Naive B cell (primary cell): ENCODE measurements at regions not wholly inside any gene's neighbourhood (a gene's known extent, or its start where the extent isn't known, plus 50 kb on each side); places are given as distances from the start of the nearest gene placed in this dataset.
"Not testable (repeated sequence)": the region's sequence is repeated elsewhere in the genome, so short reads cannot be mapped to it uniquely, and the experiment has no call there.

Experiments
- ATAC-seq, 2 donors: fragments of 150-1000 bp; cut with Tn5 transposase; 2 replicates each; pipeline ENCODE4 v1.10.0; 2021; ENCODE audit warnings: low read depth in 2 of 2, mild to moderate bottlenecking in 2 of 2, moderate library complexity in 2 of 2
- DNase-seq: peaks from one replicate; pipeline ENCODE4 v3.0.0; 2022
- H3K27ac Mint-ChIP-seq, 6 donors: one replicate each; pipeline ENCODE4 v1.8.0; 2020 to 2022; ENCODE audit warnings: mild to moderate bottlenecking in 6 of 6, mixed read lengths in 6 of 6, moderate library complexity in 5 of 6, inconsistent platforms in 2 of 6
- H3K27me3 Mint-ChIP-seq, 3 donors: one replicate each; pipeline ENCODE4 v1.8.0; 2021 to 2022; ENCODE audit warnings: mixed read lengths in 3 of 3, mild to moderate bottlenecking in 1 of 3
- H3K36me3 Mint-ChIP-seq, 2 donors: one replicate each; pipeline ENCODE4 v1.8.0; 2020 to 2022; ENCODE audit warnings: mixed read lengths in 2 of 2, inconsistent platforms in 1 of 2, mild to moderate bottlenecking in 1 of 2
- H3K4me1 Mint-ChIP-seq, 3 donors: one replicate each; pipeline ENCODE4 v1.8.0; 2020 to 2022; ENCODE audit warnings: mixed read lengths in 3 of 3, inconsistent platforms in 1 of 3, mild to moderate bottlenecking in 1 of 3, moderate library complexity in 1 of 3
- H3K4me3 Mint-ChIP-seq, 8 donors: one replicate each; pipeline ENCODE4 v1.8.0; 2020 to 2022; ENCODE audit warnings: mild to moderate bottlenecking in 8 of 8, mixed read lengths in 8 of 8, moderate library complexity in 8 of 8, inconsistent platforms in 2 of 8
- H3K9me3 Mint-ChIP-seq, 7 donors: one replicate each; pipeline ENCODE4 v1.8.0; 2020 to 2022; ENCODE audit warnings: mixed read lengths in 7 of 7, mild to moderate bottlenecking in 5 of 7, inconsistent platforms in 2 of 7, moderate library complexity in 1 of 7

- peak overlapping the region in 1 of 6 donors; percentile 39 for H3K27ac Mint-ChIP-seq
- peaks cover 14 to 18% (median 16%) of the 10 kb centered on the region in 3 donors for H3K27me3 Mint-ChIP-seq
- no peak overlapping the region for H3K4me3 Mint-ChIP-seq
- ATAC-seq (no peak), DNase-seq (no peak)
- no peaks in the 10 kb centered on the region for H3K36me3 Mint-ChIP-seq
- H3K9me3 Mint-ChIP-seq: peaks cover 0 to 6% (median 0%) of the 10 kb centered on the region in 7 donors
- no peaks in the 10 kb centered on the region for H3K4me1 Mint-ChIP-seq
Observed at GRCh38 chr1:119266386-119266785, 102.2 kb upstream of the HAO2 start.

- Mint-ChIP-seq H3K4me3 (no peak overlapping the region), H3K27me3 (peaks cover 14 to 18% (median 16%) of the 10 kb centered on the region in 3 donors), H3K27ac (no peak overlapping the region), H3K9me3 (peaks cover 0 to 6% (median 0%) of the 10 kb centered on the region in 7 donors), H3K4me1 (no peaks in the 10 kb centered on the region), H3K36me3 (no peaks in the 10 kb centered on the region)
- no peak for ATAC-seq
- no peak for DNase-seq
Observed at GRCh38 chr1:119266858-119267257, 101.7 kb upstream of the HAO2 start.

GRCh38 chr1:119267288-119267687 lies 101.3 kb upstream of the HAO2 start:
- DNase-seq, H3K4me3 Mint-ChIP-seq, H3K36me3 Mint-ChIP-seq, H3K27ac Mint-ChIP-seq, ATAC-seq, H3K4me1 Mint-ChIP-seq, H3K9me3 Mint-ChIP-seq: not testable (repeated sequence)
- peaks cover 14 to 18% (median 16%) of the 10 kb centered on the region in 3 donors for H3K27me3 Mint-ChIP-seq

GRCh38 chr1:119268879-119269278 lies 99.7 kb upstream of the HAO2 start:
- ATAC-seq (no peak), DNase-seq (no peak)
- H3K4me3 Mint-ChIP-seq: no peak overlapping the region
- H3K27me3 Mint-ChIP-seq: peaks cover 14 to 23% (median 18%) of the 10 kb centered on the region in 3 donors
- H3K27ac Mint-ChIP-seq: no peak overlapping the region
- H3K4me1 Mint-ChIP-seq: no peaks in the 10 kb centered on the region
- no peaks in the 10 kb centered on the region for H3K36me3 Mint-ChIP-seq
- H3K9me3 Mint-ChIP-seq: peaks cover 0 to 6% (median 0%) of the 10 kb centered on the region in 7 donors

GRCh38 chr1:119275145-119276134 lies 93.1 kb upstream of the HAO2 start:
- DNase-seq (no peak), ATAC-seq (no peak)
- Mint-ChIP-seq H3K4me1 (no peaks in the 10 kb centered on the region), H3K36me3 (no peaks in the 10 kb centered on the region), H3K4me3 (no peak overlapping the region), H3K9me3 (no peaks in the 10 kb centered on the region), H3K27ac (no peak overlapping the region), H3K27me3 (peaks cover 6 to 15% (median 9%) of the 10 kb centered on the region in 3 donors)

- no peak for DNase-seq
- no peak for ATAC-seq
- no peak overlapping the region for H3K4me3 Mint-ChIP-seq
- H3K27me3 Mint-ChIP-seq: peaks cover 6 to 18% (median 11%) of the 10 kb centered on the region in 3 donors
- H3K36me3 Mint-ChIP-seq: no peaks in the 10 kb centered on the region
- H3K27ac Mint-ChIP-seq: no peak overlapping the region
- no peaks in the 10 kb centered on the region for H3K9me3 Mint-ChIP-seq
- no peaks in the 10 kb centered on the region for H3K4me1 Mint-ChIP-seq
Observed at GRCh38 chr1:119276558-119276957, 92.0 kb upstream of the HAO2 start.

GRCh38 chr1:119279456-119280381 lies 88.9 kb upstream of the HAO2 start:
- ATAC-seq (no peak), DNase-seq (no peak)
- H3K36me3 Mint-ChIP-seq: no peaks in the 10 kb centered on the region
- no peak overlapping the region for H3K27ac Mint-ChIP-seq
- H3K27me3 Mint-ChIP-seq: peaks cover 6 to 19% (median 10%) of the 10 kb centered on the region in 3 donors
- H3K4me3 Mint-ChIP-seq: peak overlapping the region in 1 of 8 donors; percentile 58
- no peaks in the 10 kb centered on the region for H3K4me1 Mint-ChIP-seq
- peaks cover 0 to 2% (median 0%) of the 10 kb centered on the region in 7 donors for H3K9me3 Mint-ChIP-seq

GRCh38 chr1:119285482-119285881 lies 83.1 kb upstream of the HAO2 start:
- Mint-ChIP-seq H3K36me3 (no peaks in the 10 kb centered on the region), H3K27ac (no peak overlapping the region), H3K4me1 (no peaks in the 10 kb centered on the region), H3K4me3 (no peak overlapping the region), H3K27me3 (peaks cover 11 to 30% (median 20%) of the 10 kb centered on the region in 3 donors), H3K9me3 (peaks cover 0 to 2% (median 0%) of the 10 kb centered on the region in 7 donors)
- no peak for DNase-seq
- ATAC-seq: no peak

- peaks cover 11 to 24% (median 18%) of the 10 kb centered on the region in 3 donors for H3K27me3 Mint-ChIP-seq
- no peak for DNase-seq
- no peak overlapping the region for H3K27ac Mint-ChIP-seq
- no peaks in the 10 kb centered on the region for H3K36me3 Mint-ChIP-seq
- peaks cover 0 to 2% (median 0%) of the 10 kb centered on the region in 7 donors for H3K9me3 Mint-ChIP-seq
- no peak overlapping the region for H3K4me3 Mint-ChIP-seq
- H3K4me1 Mint-ChIP-seq: no peaks in the 10 kb centered on the region
- ATAC-seq: no peak
Observed at GRCh38 chr1:119286587-119287181, 81.9 kb upstream of the HAO2 start.

- Mint-ChIP-seq H3K9me3 (peaks cover 0 to 2% (median 0%) of the 10 kb centered on the region in 7 donors), H3K27ac (no peak overlapping the region), H3K4me3 (no peak overlapping the region), H3K36me3 (no peaks in the 10 kb centered on the region), H3K27me3 (peaks cover 11 to 27% (median 18%) of the 10 kb centered on the region in 3 donors), H3K4me1 (no peaks in the 10 kb centered on the region)
- no peak for ATAC-seq
- DNase-seq: no peak
Observed at GRCh38 chr1:119288751-119289150, 79.8 kb upstream of the HAO2 start.

- no peak overlapping the region for H3K4me3 Mint-ChIP-seq
- peaks cover 11 to 20% (median 18%) of the 10 kb centered on the region in 3 donors for H3K27me3 Mint-ChIP-seq
- peaks cover 0 to 2% (median 0%) of the 10 kb centered on the region in 7 donors for H3K9me3 Mint-ChIP-seq
- ATAC-seq: no peak
- no peak for DNase-seq
- H3K36me3 Mint-ChIP-seq: no peaks in the 10 kb centered on the region
- H3K27ac Mint-ChIP-seq: no peak overlapping the region
- no peaks in the 10 kb centered on the region for H3K4me1 Mint-ChIP-seq
Observed at GRCh38 chr1:119290297-119290696, 78.3 kb upstream of the HAO2 start.

- peak overlapping the region in 1 of 8 donors; percentile 2 for H3K4me3 Mint-ChIP-seq
Observed at GRCh38 chr1:119291611-119292206, 76.9 kb upstream of the HAO2 start.

More at GRCh38 chr1:119291611-119292206, 76.9 kb upstream of the HAO2 start:
- Mint-ChIP-seq H3K9me3 (peaks cover 0 to 2% (median 0%) of the 10 kb centered on the region in 7 donors), H3K4me1 (no peaks in the 10 kb centered on the region), H3K27ac (peak overlapping the region in 1 of 6 donors; percentile 79), H3K27me3 (peaks cover 6 to 19% (median 17%) of the 10 kb centered on the region in 3 donors), H3K36me3 (no peaks in the 10 kb centered on the region)
- no peak for ATAC-seq
- no peak for DNase-seq
